NCI-H345 treated with DMSO at 0.1 percent for 48 hours (cell line): ENCODE measurements at regions not wholly inside any gene's neighbourhood (a gene's known extent, or its start where the extent isn't known, plus 50 kb on each side); places are given as distances from the start of the nearest gene placed in this dataset.
"Not testable (repeated sequence)": the region's sequence is repeated elsewhere in the genome, so short reads cannot be mapped to it uniquely, and the experiment has no call there.

Experiments
- DNase-seq: peaks from one replicate; lab custom pipeline; 2025; ENCODE audit not compliant: unreplicated experiment; lab: John Stamatoyannopoulos, UW

DNA sequence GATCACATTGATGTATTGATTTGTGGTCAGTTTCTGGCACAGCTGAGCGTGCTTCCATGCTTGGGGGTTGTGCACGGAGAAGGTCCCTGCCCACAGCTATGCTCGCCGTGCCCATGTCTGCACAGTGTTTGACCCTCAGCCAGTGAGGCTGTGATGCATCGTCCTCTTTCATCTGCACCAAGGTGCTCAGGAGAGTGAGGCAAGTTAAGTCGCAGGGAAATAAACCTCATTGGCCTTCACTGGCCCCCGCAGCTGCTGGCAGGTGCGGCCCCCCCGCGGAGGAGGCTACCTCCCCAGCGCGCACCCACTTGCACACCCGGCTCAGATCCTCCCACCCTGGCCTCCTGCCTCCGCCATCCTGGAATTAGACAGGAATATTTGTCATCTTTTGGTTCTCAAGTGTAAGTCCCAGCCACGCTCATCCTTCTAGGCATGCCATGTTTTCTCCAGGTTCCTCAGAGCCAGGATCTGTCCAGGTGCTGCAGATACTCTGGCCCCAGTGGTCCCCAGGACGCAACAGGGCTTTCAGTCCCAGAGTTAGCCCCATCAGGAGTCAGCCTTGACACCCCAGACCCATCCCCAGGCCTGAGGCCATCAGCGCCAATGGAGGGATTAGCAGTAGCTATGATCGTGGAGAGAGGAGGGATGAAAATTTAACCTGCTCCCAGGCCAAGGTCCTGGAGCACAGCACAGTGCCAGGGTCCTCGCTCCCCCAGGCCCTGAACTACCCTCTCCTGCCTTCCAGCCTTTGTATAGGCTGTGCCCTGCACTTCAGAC lies 93.7 kb downstream of the OAT start:
- DNase-seq = no peak

DNA sequence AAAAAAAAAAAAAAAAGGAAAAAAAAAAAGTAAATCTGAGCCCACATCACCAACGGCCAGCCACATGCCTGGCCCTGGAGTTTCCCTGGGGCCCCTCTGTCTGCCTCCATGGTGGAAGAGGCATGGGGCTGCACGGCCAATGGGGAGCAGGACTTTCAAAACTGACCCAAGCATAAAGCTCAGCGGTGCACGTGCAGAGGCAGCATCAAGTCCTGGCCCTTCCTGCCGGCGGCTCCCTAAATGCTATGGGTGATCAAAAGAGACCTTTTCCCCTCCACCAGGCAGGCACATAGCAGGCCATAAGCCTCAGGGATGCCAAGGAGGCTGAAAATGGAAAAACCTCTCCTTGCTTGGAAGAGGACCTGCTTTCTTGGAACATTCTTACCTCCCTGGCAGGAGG lies 94.3 kb downstream of the OAT start:
- DNase-seq = no peak

DNA sequence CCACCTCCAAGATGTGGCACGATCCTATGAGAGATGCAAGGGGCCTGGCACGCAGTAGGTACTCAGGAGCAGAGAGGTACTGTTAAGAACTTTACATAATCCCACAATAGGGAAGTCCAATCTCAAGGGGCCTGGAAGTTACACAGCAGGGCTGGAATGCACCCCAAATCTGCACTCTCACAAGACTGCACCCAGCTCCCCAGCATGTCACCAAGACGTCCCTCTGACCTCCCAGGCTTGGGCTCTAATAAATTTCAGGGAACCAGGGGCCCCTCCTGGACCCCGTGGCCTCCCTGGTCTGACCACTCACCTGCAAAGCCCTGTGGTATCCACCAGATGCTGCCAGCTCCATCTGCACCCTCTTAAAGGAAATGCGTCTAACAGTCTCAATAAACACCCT lies 94.9 kb downstream of the OAT start:
- DNase-seq = no peak

DNA sequence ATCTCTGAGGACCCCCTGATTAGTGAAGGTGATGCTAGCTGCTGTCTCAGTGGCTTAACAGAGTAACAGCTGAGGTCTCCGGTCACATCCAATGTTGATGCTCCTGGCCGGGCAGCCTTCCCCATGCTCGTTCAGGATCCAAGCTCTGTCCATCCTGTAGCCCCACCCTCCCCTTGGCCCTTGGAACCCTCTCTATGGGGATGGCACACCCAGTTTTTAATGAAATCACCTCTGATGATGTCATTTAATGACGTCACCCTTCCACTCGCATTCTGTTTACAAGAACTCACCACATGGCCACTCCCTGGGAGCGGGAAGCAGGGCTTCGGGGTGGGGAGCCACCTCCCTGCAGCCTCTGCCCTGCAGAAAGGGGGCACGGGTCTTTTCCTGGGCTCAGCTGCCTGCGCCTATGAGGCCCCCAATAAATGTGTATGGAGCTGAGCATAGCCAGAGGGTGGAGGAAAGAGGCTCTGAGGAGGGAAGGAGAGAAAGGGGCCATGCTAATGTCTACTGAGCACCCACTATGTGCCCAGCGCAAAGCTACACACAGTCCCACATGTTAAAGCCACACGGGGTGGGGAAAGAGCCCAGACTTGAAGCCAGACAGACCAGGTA lies 95.5 kb downstream of the OAT start:
- DNase-seq = no peak

DNA sequence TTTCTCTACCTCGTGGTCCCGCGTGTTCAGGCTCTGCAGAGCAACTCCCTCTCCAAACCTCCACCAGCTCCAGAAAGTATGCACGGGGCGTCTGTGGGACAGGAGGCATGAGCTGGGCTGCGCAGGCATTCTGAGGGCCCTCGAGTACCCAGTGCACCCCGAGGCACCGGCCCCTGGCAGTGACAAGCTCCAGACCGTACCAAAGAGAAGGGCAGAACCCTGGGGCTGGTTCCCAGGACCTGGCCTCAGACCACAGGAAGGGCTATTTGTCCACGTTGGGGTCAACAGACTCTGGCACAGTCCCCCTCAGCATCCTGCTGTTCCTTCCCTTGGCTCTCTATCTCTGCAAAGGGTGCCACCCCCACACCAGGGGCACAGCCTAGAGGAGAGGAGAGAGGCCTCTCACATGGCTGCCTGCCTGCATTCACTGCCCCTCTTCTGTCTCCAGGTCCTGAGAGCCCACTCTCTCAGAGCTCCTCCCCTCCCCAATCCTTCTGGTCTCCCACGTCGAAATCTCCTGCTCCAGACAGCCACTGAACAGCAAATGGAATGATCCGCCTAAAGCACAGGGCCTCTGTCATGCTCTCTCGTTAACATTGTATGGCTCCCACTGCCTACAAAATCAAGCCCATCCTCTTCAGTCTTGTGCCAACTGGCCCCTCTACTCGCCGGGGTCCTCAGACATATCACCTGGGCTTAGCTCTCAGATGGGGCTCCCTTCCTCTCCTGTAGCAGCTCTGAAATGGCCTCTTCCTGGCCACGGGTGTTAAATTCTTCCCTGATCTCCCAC lies 96.3 kb downstream of the OAT start:
- DNase-seq = no peak

DNA sequence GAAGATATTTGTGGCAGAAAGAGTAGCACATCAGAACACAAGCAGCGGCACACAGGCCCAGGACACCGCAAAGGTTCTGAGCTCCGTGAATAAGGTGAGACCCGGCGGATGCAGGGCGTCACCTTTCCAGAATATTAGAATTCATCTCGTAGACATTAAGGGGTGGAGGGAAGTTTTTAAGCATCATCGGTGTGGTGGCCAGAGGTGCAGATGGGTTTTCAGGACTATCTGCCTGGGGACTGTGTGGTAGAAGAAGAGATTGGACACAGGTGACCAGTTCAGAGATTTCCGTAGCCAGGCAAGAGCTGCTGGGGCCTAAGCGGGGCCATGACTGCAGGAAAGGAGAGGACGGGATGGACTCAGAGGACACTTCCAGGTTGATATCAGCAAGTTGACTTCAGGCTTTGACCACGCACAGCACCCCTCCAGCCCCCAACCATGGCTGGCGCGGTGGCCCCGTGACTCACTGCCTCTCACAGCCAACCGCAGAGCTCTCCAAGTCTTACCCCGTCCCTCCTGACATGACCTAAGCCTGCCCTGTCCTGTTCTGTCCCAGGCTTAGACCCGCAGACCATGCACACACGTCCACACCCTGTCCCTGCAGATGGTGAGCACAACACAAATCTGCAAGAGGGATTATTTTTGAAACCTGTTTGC lies 97.2 kb downstream of the OAT start:
- no peak for DNase-seq

DNA sequence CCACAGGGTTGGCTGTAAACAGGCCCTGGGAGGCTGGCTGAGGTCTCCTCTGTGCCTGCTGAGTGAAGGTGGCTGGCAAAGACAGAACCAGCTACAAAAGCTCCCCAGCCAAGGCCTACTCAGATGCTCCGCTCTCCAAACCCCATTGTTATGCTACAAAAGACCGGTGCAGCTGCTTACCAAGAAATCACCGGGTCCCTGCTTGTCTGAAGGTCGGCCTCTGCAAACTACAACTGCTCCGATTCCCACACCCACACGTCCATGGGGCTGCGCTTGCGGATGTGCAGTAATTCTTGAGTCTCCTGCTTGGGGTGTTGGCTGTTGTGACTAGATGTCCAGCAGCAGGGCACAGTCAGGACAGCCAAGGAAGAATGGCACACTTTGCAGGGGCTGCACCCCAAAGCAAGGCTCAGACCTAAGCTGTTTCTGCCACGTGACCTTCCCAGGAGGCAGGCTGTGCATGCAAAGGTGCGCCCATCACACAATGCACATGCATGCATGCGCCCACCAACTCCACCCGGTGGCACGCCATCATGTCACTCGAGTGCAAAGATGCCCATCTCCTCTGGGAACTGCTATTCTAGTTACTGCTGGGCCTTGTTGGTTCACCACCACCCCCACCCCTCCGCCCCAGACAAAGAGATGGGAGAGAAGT lies 97.8 kb downstream of the OAT start:
- DNase-seq = no peak

DNA sequence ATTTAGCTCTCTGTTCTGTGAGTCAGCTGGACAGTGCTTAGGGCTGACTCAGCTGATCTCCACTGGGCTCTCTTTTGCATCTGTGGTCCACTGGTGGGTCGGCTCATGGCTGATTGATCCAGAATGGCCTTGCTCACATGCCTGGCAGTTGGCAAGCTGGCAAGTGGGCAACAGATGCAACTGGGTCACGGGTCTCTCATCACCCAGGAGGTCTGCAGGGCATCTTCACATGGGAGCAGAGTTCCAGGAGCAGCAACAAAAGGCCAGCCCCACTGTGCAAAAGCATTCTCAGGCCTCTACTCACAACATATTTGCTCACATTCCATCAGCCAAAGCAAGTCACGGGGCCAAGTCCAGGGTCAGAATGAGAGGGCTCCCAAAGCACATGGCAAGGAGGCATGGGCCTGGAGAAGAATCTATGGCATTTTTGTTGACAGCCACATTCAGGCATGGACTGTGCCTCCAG lies 98.8 kb downstream of the OAT start:
- DNase-seq = no peak

DNA sequence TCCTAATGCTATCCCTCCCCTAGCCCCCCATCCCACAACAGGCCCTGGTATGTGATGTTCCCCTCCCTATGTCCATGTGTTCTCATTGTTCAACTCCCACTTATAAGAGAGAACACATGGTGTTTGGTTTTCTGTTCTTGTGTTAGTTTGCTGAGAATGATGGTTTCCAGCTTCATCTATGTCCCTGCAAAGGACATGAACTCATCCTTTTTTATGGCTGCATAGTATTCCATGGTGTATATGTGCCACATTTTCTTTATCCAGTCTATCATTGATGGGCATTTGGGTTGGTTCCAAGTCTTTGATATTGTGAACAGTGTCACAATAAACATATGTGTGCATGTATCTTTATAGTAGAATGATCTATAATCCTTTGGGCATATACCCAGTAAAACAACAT lies 99.2 kb downstream of the OAT start:
- not testable (repeated sequence) for DNase-seq

DNA sequence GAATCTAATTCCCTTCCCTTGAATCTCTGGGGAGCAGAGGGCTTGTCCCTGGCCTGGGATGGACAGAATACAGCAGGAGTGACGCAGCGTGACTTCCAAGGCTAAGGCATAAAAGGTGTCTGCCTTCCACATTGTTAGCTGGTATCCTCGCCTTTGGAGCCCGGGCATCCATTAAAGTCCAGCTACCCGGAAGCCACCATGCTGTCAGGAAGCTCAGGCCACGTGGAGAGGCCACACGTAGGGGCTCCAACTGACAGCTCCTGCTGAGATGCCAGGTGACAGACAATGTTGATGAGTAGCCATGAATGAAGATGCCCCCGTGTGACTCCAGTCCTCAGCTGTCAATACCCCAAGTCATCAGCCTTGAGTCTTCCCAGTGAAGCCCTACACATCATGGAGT lies 99.9 kb downstream of the OAT start:
- DNase-seq = no peak

DNA sequence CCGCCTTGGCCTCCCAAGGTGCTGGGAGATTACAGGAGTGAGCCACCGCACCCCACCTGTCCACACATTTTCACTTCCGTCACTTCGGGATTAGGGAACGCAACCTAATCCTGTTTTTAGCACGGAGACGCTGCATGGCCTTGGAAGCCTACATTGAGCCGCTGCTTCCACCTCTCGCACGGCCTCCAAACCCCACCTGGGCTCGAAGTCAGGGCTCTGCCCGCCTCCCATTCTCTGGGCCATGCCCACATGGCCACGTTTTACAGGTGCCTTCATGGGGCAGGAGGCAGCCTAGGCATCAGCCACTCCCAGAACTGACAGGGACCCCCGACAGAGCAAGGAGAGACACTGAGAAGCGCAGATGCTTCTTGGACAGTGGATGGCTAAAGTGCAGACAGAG lies 100.6 kb downstream of the OAT start:
- DNase-seq = no peak

DNA sequence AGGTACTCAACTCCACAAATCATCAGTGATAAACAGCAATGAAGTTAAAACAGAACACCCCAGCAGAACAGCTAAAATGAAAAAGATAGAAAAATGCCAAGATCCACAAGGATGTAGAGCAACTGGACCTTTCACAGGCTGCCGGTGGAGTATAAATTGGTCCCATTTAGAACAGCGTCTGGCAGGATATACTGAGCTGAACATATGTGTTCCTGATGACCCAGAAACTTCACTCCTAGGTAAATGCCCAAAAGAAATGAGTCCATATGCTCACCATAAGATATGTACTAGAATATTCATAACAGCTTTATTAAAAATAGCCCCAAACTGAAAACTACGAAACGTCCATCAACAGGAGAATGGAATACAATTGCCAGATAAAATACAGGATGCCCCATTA lies 102.4 kb downstream of the OAT start:
- no peak for DNase-seq

DNA sequence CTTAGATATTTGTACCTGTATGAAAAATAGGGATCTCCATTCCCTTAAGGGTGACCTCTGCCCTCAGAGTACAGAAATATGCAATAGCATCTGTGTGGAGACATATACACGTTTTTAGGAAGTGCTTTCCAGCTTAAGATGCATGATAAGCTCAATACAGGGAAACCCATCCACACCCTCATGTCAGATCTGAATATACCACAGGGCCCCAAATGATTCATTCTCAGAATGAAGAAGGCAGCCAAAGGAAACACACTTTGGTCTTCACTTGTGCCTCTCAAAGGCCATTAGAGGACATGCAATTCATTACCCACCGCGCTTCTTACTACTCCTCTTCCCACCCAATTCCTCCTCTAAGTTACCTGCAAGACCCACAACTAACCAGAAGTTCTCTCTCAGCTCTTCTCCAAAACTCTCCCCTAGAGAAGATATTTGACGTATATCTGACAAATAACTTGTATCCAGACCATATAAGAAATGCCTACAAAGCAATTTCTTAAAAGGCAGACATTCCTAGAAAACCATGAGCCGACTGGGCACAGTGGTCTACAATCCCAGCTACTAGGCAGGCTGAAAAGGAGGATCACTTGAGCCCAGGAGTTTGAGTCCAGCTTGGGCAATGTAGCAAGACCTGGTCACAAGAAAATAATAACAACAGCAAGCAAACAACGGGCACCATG lies 103.0 kb downstream of the OAT start:
- no peak for DNase-seq

DNA sequence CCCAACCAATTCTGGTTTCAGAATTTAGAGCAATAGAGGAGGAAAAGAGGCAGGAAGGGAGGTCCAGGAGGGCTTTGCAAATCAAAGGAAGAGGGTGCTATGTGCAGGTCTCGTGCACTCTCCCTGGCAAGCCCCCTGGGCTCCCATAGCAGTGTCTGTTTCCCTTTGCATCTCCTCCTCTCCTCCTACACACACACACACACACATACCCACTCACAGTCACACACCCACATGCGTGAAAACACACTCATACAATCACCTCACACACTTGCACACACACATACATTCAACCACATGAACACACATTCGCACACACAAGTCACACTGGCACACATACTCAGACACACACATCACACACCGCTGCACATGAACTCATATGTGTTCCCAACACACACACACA lies 105.3 kb downstream of the OAT start:
- no peak for DNase-seq

DNA sequence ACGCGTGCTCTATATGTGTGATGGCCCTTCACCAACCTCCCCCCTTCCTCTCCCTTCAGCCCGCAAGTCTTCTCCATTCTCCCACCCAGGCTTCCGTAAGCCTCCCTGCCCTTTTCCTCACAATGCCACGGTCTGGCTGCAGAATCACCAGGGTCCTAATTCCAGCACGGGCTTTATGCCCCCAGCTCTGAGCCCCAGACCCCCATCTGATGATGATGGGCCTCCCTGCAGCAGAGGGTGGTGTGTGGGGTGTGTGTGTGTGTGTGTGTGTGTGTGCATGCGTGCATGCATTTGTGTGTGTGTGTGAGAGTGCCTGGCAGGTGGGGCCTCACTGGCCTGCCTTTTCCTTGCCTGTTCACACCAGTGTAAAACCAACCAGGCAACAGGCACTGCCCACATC lies 109.9 kb downstream of the OAT start:
- DNase-seq = no peak

DNA sequence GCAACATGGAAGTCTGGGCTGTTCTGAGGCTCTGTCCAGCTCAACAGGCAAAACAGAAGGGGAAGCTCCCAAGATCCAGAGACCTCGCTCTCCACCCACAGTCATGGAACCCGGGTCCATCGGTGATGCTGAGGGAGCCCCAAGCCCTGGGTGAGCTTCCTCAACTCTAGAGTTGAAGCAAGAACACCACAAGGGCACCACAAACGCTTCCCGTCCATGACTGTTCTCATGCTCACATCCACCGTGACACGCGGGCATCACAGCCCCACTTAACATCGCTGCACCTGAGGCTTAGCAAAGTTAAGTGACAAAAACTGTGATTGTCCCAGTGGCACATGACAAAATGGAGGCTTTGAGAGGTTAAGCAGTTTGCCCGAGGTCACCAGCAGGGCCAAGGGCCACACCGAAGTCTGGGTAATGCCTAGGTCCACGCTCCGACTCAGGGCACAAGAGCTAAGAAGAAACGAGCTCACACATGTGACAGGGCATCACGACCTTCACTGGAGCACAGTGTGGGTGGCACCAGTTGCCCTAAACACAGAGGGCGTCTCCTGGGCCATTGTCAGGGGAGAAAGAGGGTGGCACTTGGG lies 110.6 kb downstream of the OAT start:
- DNase-seq = no peak

DNA sequence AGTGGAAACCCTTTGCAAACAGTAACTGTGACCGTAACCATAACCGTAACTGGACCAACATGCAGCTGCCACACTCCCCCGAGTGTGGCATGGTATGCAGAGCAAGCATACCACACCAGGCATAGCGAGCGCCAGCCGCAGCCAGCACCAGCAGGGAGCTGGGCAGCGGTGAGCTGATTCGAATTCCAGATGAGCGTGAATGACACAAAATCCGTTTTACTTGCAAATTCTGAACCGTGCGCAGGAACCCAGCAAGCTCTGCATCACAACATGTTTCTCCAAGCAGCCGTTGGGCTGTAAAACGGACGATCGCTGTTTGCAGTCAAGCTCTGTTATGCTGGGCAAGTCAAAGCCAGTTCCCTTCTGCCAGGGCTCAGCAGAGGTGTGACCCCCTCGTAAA lies 111.1 kb downstream of the OAT start:
- DNase-seq = no peak

DNA sequence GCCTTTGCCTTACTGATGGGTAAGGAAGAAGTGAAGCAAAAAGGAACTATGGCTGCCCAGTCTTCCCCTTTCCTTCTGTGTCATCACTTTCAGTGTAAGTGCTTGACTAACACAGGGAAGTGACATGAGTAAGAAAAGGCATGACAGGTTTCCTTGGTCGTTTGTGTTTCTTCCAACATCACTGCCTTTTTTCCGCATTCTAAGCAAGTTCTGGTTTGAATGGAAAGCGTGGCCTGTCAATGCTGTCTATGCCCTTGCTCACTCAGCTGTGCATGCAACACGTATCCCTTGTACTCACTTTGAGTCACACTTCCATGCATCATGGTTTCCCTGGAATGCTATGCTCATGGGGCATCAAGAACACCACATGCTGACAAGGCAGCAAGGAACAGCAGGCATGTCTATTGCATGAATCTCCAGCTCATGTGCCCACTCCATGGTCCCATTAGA lies 111.8 kb downstream of the OAT start:
- no peak for DNase-seq

DNA sequence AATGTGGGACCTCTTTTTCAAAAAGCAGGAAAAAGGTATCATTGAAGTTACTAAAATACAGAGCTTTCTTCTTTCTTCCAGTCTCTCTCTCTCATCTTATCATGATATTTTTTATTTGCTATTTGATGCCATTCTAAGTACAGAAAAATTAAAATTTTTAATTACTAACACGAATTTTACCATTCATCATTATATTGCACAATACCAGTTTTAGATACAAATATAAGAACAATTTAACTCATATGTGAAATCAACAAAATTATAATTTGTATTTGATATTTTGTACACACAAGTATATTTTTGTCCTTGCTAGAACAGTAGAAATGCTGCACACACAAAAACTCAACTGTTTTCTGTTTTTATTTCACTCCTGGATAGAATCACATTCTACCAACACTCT lies 112.2 kb downstream of the OAT start:
- no peak for DNase-seq

DNA sequence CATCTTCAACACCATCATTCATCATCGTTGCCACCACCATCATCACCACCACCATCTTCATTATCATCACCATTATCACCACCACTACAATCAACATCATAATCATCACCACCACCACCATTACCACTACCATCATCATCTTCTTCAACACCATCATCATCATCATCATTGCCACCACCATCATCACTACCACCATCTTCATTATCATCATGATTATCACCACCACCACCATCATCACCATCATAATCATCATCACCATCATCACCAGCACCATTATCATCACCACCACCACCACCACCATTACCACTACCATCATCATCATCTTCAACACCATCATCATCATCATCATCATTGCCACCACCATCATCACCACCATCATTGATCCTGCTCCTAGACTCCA lies 112.7 kb downstream of the OAT start:
- DNase-seq = no peak
